ENCODE measurements at regions not wholly inside any gene's neighbourhood (a gene's known extent, or its start where the extent isn't known, plus 50 kb on each side); places are given as distances from the start of the nearest gene placed in this dataset.

DNA sequence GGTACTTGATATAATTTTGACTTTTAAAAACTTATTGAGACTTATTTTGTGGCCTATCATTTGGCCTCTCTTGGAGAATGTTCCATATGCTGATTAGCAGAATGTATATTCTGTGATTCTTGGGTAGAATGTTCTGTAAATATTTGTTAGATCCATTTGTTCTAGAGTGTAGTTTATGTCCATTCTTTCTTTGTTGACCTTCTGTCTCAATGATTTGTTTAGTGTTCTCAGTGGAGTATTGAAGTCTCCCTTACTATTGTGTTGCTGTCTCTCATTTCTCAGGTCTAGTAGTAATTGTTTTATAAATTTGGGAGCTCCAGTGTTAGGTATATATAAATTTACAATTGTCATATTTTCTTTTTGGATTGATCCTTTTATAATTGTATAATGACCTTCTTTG lies 349.6 kb upstream of the CWC22 start:
- no peaks in the 10 kb centered on the region for H3K36me3 ChIP-seq
- H3K4me3 ChIP-seq: no peak overlapping the region
- no peaks in the 10 kb centered on the region for H3K4me1 ChIP-seq
- no peak for ATAC-seq
- H3K9me3 ChIP-seq: no peaks in the 10 kb centered on the region
- intact Hi-C loops (cut with DNase I): no loop called here
- no peaks in the 10 kb centered on the region for H3K27me3 ChIP-seq
- DNase-seq: no peak
- H3K27ac ChIP-seq: no peak overlapping the region
- TF ChIP-seq, protein P1, sequence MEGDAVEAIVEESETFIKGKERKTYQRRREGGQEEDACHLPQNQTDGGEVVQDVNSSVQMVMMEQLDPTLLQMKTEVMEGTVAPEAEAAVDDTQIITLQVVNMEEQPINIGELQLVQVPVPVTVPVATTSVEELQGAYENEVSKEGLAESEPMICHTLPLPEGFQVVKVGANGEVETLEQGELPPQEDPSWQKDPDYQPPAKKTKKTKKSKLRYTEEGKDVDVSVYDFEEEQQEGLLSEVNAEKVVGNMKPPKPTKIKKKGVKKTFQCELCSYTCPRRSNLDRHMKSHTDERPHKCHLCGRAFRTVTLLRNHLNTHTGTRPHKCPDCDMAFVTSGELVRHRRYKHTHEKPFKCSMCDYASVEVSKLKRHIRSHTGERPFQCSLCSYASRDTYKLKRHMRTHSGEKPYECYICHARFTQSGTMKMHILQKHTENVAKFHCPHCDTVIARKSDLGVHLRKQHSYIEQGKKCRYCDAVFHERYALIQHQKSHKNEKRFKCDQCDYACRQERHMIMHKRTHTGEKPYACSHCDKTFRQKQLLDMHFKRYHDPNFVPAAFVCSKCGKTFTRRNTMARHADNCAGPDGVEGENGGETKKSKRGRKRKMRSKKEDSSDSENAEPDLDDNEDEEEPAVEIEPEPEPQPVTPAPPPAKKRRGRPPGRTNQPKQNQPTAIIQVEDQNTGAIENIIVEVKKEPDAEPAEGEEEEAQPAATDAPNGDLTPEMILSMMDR (IDR thresholded peaks at IDR 0.05): no peak

DNA sequence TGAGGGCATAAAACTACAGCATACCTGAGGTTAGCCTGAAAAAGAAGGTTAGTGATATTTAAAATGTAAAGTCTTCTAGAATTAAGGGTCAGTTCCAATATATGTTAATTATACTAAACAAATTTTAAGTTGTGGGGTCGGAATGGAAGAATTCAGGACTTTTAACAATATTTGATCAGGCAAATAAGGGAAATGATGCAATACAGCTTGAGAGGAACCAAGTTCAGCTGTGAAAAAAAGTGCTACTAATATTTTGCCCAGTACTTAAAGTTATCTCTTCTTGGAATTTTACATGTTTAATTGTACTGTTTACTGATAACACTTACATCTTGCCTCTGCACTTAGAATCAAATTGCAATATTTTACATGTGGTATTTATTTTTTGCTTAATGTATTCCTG lies 345.5 kb upstream of the CWC22 start:
- ATAC-seq (no peak), DNase-seq (no peak)
- Histone ChIP-seq H3K36me3 (no peaks in the 10 kb centered on the region), H3K27me3 (no peaks in the 10 kb centered on the region), H3K9me3 (no peaks in the 10 kb centered on the region), H3K4me1 (no peaks in the 10 kb centered on the region), H3K4me3 (no peak overlapping the region), H3K27ac (no peak overlapping the region)
- intact Hi-C loops (cut with DNase I): no loop called here
- TF ChIP-seq, protein P1 (IDR thresholded peaks at IDR 0.05): no peak

DNA sequence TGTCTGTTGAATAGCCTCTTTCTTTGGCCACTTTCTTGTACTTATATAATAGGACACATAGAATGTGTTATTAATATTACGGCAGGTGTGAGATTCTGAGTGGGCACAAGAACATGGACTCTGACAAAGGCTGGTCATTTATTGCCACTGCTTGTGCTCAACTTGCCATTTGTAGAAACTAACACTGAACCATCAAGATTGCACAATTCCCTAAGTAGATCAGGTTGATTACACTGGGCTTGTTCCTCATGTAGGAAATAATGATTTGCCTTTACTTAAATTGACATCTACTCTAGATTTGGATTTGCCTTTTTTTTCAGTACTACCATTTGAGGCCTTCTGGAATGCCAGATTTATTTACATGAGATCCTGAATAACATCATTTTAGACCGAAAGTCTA lies 342.7 kb upstream of the CWC22 start:
- DNase-seq: no peak
- intact Hi-C loops (cut with DNase I): no loop called here
- no peaks in the 10 kb centered on the region for H3K9me3 ChIP-seq
- no peak overlapping the region for H3K4me3 ChIP-seq
- H3K27ac ChIP-seq: no peak overlapping the region
- ATAC-seq: no peak
- H3K27me3 ChIP-seq: no peaks in the 10 kb centered on the region
- H3K36me3 ChIP-seq: no peaks in the 10 kb centered on the region
- no peaks in the 10 kb centered on the region for H3K4me1 ChIP-seq
- TF ChIP-seq, protein P1 (IDR thresholded peaks at IDR 0.05): no peak

DNA sequence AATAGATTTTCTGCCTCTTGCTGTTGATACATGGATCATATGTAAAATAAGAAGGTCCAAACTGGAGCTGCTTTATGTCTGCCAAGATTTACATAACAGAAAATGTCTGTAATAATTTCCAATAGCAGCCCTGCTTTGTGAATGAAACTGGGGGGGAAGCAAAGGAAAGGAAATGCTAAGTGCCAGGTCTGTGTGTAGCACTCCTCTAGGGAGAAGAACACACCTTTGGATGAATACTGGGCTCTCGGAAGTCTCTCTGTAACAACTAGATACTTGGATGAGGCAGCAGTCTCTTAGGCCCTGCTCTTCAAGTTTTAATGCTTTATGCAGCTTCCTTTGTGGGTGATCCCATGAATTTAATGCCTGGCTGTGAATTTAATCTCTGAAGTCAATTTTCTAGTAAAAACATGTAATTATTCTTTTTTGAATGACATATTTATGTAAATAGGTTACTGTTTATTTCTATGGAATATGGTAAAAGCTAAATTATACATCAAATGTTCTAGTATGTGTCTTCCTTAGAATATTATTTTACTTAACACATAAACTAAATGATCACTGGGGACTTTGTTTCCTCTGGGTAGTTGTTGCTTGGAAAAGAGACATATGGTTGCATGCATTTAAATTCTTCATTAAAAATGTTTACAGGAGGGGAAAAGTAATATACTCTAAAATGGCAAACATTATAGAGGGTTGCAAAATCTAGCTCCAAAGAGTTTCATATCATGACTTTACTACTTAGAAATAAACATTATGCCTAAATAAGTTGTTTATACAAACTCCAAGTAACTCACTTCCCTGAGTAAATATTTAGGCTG lies 336.6 kb upstream of the CWC22 start:
- Histone ChIP-seq H3K4me1 (no peaks in the 10 kb centered on the region), H3K36me3 (no peaks in the 10 kb centered on the region), H3K9me3 (no peaks in the 10 kb centered on the region), H3K27ac (no peak overlapping the region), H3K27me3 (no peaks in the 10 kb centered on the region), H3K4me3 (no peak overlapping the region)
- TF ChIP-seq, protein P1 (IDR thresholded peaks at IDR 0.05): no peak
- no peak for DNase-seq
- no peak for ATAC-seq
- intact Hi-C loops (cut with DNase I): no loop called here

DNA sequence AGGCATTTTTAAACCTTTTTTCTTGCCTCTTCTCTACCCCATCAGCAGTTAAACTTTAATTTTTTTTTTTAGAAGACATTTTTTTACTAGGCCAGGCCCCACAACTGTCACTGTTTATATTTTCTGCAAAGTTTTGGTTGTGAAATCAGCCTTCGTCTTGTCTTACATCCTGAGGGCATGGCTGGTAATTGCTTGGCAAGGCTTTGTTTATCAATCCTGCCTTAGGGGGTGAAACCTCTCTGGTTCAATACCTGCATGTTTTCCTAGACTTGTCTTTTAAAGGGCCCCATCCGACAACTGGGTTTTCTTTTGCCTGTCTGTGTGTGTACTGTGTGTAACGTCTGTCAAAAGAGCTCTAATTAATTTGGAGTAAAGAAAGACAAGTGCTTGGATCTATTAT lies 330.0 kb upstream of the CWC22 start:
- Histone ChIP-seq H3K27me3 (no peaks in the 10 kb centered on the region), H3K4me3 (no peak overlapping the region), H3K4me1 (no peaks in the 10 kb centered on the region), H3K9me3 (peaks cover 18% of the 10 kb centered on the region), H3K27ac (no peak overlapping the region), H3K36me3 (no peaks in the 10 kb centered on the region)
- DNase-seq: no peak
- TF ChIP-seq, protein P1 (IDR thresholded peaks at IDR 0.05): no peak
- ATAC-seq: no peak
- intact Hi-C loops (cut with DNase I): no loop called here
